ENCODE measurements at regions not wholly inside any gene's neighbourhood (a gene's known extent, or its start where the extent isn't known, plus 50 kb on each side); places are given as distances from the start of the nearest gene placed in this dataset.

DNA sequence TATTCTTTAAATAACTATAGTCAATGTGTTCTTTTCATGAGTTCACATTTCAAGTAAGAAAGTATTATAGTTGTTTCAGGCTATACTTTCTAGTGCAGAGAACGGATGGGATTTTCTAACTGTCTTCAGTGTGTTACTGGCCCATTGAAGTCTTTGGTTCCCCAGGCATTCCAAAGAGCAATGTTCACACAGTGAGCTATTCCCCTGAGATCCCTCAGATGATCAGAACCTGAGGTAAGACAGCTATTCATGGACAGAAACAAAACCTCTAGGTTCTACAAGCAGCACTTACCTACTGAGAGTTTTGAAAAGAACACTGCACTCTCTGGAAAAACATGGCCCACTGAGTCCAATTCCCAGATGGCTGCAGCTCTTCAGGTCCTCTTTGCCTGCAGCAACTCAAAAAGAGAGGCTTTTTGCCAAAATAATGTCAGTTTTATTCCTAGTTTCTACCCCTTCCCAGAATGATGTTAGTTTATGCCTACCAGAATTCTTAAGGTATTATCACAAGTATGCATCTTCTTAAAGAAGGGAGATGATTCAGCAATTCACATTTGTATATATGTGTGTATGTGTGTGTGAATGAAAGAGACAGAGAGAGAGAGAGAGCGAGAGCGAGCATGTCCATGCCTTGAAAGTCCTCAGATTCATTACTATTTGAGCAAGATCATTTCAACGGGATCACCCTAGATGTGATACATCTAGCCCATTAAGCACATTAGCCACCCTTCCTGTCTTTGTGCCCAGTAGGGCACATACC lies 146.1 kb downstream of the PDHA2 start:
- WGBS, 2 experiments (ENCODE audit: extremely low coverage in 2 of 2, insufficient read length in 1 of 2), result no CpG with 5 or more reads among the region's 4 CpGs
- CTCF ChIA-PET, result no interaction called here
- intact Hi-C loops (cut with micrococcal nuclease) (no loop called here), in situ Hi-C loops (cut with MboI; ENCODE audit: low sequenced_read_pairs) (no loop called here), dilution Hi-C loops (cut with HindIII; ENCODE audit: low sequenced_read_pairs, unreplicated experiment) (no loop called here)
- Histone ChIP-seq H3K14ac (replicated peaks; ENCODE audit: low read depth, low read length) (no peak overlapping the region), H3K56ac (ENCODE audit: extremely low read depth, insufficient read depth, low read length) (no peak overlapping the region), H4K20me1 (ENCODE audit: insufficient read depth, low read length) (no peaks in the 10 kb centered on the region), H3K4ac (ENCODE audit: low read depth, low read length) (no peak overlapping the region), H2BK120ac (ENCODE audit: low read depth, low read length) (no peak overlapping the region), H2BK20ac (ENCODE audit: low read depth, low read length) (no peak overlapping the region), H4K8ac (ENCODE audit: low read depth in 2 of 2, low read length in 2 of 2) (no peak overlapping the region), H2BK15ac (ENCODE audit: low read depth, low read length) (no peak overlapping the region), H2AK5ac (ENCODE audit: low read depth, low read length) (no peak overlapping the region), H3K36me3 (ENCODE audit: control insufficient read depth, insufficient read depth, low read length) (no peaks in the 10 kb centered on the region), H2AK9ac (replicated peaks; ENCODE audit: low read depth, low read length, poor library complexity) (no peak overlapping the region), H2BK5ac (ENCODE audit: low read depth, low read length, poor library complexity, severe bottlenecking) (no peak overlapping the region), H3K4me3 (ENCODE audit: insufficient read depth, low read depth, low read length) (no peak overlapping the region), H3K9me3 (ENCODE audit: control insufficient read depth, insufficient read depth, low read length) (peaks cover 11% of the 10 kb centered on the region), H3K4me2 (ENCODE audit: low read depth, low read length) (no peak overlapping the region), H3K27me3 (ENCODE audit: control insufficient read depth, insufficient read depth, low read length) (no peaks in the 10 kb centered on the region), H3K23ac (ENCODE audit: low read depth, low read length) (no peak overlapping the region), H4K91ac (ENCODE audit: insufficient read depth, low read depth, low read length) (no peak overlapping the region), H3K4me1 (ENCODE audit: control insufficient read depth, insufficient read depth, low read length) (no peaks in the 10 kb centered on the region), H3K9me1 (ENCODE audit: insufficient read depth, low read length) (no peaks in the 10 kb centered on the region), H3K27ac (ENCODE audit: insufficient read depth, low read length) (no peak overlapping the region), H3K18ac (ENCODE audit: low read depth, low read length) (no peak overlapping the region), H2AFZ (replicated peaks; ENCODE audit: low read length, poor library complexity) (no peak overlapping the region), H4K5ac (ENCODE audit: low read depth, low read length) (no peak overlapping the region), H3K79me1 (ENCODE audit: low read depth in 1 of 2, low read length in 2 of 2) (no peaks in the 10 kb centered on the region), H3K9ac (ENCODE audit: low read depth, low read length) (no peak overlapping the region)
- ATAC-seq (ENCODE audit: low read depth) (no peak), DNase-seq (no peak)
- TF ChIP-seq POLR2A (IDR thresholded peaks at IDR 0.05; ENCODE audit: low read depth, low read length) (no peak), FOS (IDR thresholded peaks at IDR 0.05; ENCODE audit: low read depth, low read length) (no peak), CEBPB (IDR thresholded peaks at IDR 0.05; ENCODE audit: low read depth, low read length) (no peak), RFX5 (IDR thresholded peaks at IDR 0.05; ENCODE audit: low read depth, low read length) (no peak), CHD1 (IDR thresholded peaks at IDR 0.05; ENCODE audit: low read depth, low read length) (no peak), MAFK (IDR thresholded peaks at IDR 0.05; ENCODE audit: low read depth, low read length) (no peak)
- TF ChIP-seq, protein P1, sequence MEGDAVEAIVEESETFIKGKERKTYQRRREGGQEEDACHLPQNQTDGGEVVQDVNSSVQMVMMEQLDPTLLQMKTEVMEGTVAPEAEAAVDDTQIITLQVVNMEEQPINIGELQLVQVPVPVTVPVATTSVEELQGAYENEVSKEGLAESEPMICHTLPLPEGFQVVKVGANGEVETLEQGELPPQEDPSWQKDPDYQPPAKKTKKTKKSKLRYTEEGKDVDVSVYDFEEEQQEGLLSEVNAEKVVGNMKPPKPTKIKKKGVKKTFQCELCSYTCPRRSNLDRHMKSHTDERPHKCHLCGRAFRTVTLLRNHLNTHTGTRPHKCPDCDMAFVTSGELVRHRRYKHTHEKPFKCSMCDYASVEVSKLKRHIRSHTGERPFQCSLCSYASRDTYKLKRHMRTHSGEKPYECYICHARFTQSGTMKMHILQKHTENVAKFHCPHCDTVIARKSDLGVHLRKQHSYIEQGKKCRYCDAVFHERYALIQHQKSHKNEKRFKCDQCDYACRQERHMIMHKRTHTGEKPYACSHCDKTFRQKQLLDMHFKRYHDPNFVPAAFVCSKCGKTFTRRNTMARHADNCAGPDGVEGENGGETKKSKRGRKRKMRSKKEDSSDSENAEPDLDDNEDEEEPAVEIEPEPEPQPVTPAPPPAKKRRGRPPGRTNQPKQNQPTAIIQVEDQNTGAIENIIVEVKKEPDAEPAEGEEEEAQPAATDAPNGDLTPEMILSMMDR (conservative IDR thresholded peaks at IDR 0.05; ENCODE audit: low read depth, low read length), result no peak
- TF ChIP-seq, protein P2, sequence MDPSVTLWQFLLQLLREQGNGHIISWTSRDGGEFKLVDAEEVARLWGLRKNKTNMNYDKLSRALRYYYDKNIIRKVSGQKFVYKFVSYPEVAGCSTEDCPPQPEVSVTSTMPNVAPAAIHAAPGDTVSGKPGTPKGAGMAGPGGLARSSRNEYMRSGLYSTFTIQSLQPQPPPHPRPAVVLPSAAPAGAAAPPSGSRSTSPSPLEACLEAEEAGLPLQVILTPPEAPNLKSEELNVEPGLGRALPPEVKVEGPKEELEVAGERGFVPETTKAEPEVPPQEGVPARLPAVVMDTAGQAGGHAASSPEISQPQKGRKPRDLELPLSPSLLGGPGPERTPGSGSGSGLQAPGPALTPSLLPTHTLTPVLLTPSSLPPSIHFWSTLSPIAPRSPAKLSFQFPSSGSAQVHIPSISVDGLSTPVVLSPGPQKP (IDR thresholded peaks at IDR 0.05; ENCODE audit: borderline replicate concordance, low read depth, low read length), result no peak
- TF ChIP-seq, protein P3, sequence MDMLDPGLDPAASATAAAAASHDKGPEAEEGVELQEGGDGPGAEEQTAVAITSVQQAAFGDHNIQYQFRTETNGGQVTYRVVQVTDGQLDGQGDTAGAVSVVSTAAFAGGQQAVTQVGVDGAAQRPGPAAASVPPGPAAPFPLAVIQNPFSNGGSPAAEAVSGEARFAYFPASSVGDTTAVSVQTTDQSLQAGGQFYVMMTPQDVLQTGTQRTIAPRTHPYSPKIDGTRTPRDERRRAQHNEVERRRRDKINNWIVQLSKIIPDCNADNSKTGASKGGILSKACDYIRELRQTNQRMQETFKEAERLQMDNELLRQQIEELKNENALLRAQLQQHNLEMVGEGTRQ (IDR thresholded peaks at IDR 0.05; ENCODE audit: low read depth, low read length), result no peak
- BruUV-seq (replicated peaks), result no TSS peak
- POLR2A ChIA-PET (ENCODE audit: unreplicated experiment), result no interaction called here
